ENCODE measurements at regions not wholly inside any gene's neighbourhood (a gene's known extent, or its start where the extent isn't known, plus 50 kb on each side); places are given as distances from the start of the nearest gene placed in this dataset.
A peak's percentile ranks its signal among the peaks of the same experiment; 100 is the strongest.

DNA sequence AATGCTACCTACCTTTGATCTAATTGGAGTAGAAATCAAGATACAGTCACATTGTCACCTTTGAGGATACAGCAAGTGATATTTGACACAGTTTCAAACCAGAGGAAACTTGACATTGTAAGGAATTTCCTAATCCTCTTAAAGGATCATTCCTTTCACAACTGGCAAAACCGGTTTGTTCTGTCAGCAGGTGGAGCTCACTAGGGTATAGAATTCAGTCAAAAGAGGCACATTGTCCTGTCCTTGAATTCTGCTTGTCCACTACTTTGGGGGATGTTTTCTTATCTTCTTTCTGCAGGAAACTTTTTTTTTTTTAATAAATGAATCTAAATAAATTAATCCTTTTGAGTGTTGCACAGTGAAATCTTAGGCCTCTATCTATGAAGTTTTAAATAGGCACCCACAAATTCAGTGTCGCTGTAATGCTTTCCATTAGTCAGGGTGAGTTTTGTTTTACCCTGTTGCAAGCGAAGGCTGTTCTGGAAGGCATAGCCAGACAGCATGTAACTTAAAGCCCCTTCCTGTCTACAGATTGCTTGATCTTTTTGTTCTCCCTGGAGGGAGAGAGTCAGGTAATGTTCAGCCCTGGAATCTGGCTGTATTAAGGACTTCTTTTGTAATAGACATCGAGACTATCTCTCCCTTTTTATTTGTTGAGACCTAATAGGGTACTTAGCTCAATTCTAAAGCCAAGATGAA is 285.0 kb upstream of the RGS6 start:
- Histone ChIP-seq H3K4me3 (ENCODE audit: low read length in 3 of 3) (no peak overlapping the region), H3K9me3 (ENCODE audit: control insufficient read depth in 2 of 3, insufficient read depth in 1 of 3, low read length in 3 of 3) (peaks cover 0 to 4% (median 3%) of the 10 kb centered on the region in 3 donors), H3K4me1 (ENCODE audit: control insufficient read depth in 2 of 3, insufficient read depth in 2 of 3, low read depth in 1 of 3, low read length in 3 of 3) (peaks cover 0 to 2% (median 0%) of the 10 kb centered on the region in 3 donors), H3K27ac (ENCODE audit: low read depth in 2 of 2, low read length in 2 of 2) (peak overlapping the region; percentile 23 to 43), H3K36me3 (ENCODE audit: control insufficient read depth in 2 of 3, insufficient read depth in 3 of 3, low read length in 3 of 3) (no peaks in the 10 kb centered on the region), H3K9ac (ENCODE audit: low read length in 3 of 3) (no peak overlapping the region), H3K27me3 (ENCODE audit: control insufficient read depth, insufficient read depth, low read length) (no peaks in the 10 kb centered on the region)
- intact Hi-C loops (cut with DNase I): no loop called here
- FAIRE-seq (no peak), DNase-seq (peak in 3 of 5 donors; percentile 24 to 78 (median 77))
- TF ChIP-seq, protein P1, sequence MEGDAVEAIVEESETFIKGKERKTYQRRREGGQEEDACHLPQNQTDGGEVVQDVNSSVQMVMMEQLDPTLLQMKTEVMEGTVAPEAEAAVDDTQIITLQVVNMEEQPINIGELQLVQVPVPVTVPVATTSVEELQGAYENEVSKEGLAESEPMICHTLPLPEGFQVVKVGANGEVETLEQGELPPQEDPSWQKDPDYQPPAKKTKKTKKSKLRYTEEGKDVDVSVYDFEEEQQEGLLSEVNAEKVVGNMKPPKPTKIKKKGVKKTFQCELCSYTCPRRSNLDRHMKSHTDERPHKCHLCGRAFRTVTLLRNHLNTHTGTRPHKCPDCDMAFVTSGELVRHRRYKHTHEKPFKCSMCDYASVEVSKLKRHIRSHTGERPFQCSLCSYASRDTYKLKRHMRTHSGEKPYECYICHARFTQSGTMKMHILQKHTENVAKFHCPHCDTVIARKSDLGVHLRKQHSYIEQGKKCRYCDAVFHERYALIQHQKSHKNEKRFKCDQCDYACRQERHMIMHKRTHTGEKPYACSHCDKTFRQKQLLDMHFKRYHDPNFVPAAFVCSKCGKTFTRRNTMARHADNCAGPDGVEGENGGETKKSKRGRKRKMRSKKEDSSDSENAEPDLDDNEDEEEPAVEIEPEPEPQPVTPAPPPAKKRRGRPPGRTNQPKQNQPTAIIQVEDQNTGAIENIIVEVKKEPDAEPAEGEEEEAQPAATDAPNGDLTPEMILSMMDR (IDR thresholded peaks at IDR 0.05; ENCODE audit: borderline replicate concordance, extremely low read depth, insufficient read depth): no peak

DNA sequence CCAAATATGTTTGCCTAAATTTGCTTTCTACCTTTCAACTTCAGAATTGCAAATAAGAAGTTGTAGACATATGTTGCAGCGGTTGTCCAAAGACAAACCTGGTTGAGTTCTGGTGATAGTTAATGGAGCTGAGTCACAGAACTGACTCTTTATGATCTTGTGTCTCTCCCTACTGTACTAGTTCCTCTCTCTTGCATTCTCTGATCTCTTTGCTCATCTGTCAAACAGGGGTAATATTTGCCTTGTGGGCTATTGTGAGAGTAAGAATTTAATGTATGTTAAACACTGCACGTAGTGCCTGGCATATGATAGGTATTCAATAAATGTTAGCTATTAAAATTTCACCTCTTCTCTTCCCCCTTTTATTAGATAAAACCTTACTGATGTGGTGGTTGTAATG is 283.5 kb upstream of the RGS6 start:
- TF ChIP-seq, protein P1 (IDR thresholded peaks at IDR 0.05; ENCODE audit: borderline replicate concordance, extremely low read depth, insufficient read depth): no peak
- FAIRE-seq: no peak
- peaks cover 0 to 2% (median 0%) of the 10 kb centered on the region in 3 donors for H3K4me1 ChIP-seq (ENCODE audit: control insufficient read depth in 2 of 3, insufficient read depth in 2 of 3, low read depth in 1 of 3, low read length in 3 of 3)
- H3K9ac ChIP-seq (ENCODE audit: low read length in 3 of 3): no peak overlapping the region
- H3K27ac ChIP-seq (ENCODE audit: low read depth in 2 of 2, low read length in 2 of 2): no peak overlapping the region
- no peak overlapping the region for H3K4me3 ChIP-seq (ENCODE audit: low read length in 3 of 3)
- DNase-seq: no peak
- intact Hi-C loops (cut with DNase I): no loop called here
- no peaks in the 10 kb centered on the region for H3K27me3 ChIP-seq (ENCODE audit: control insufficient read depth, insufficient read depth, low read length)
- H3K9me3 ChIP-seq (ENCODE audit: control insufficient read depth in 2 of 3, insufficient read depth in 1 of 3, low read length in 3 of 3): peaks cover 0 to 12% (median 3%) of the 10 kb centered on the region in 3 donors
- H3K36me3 ChIP-seq (ENCODE audit: control insufficient read depth in 2 of 3, insufficient read depth in 3 of 3, low read length in 3 of 3): no peaks in the 10 kb centered on the region

DNA sequence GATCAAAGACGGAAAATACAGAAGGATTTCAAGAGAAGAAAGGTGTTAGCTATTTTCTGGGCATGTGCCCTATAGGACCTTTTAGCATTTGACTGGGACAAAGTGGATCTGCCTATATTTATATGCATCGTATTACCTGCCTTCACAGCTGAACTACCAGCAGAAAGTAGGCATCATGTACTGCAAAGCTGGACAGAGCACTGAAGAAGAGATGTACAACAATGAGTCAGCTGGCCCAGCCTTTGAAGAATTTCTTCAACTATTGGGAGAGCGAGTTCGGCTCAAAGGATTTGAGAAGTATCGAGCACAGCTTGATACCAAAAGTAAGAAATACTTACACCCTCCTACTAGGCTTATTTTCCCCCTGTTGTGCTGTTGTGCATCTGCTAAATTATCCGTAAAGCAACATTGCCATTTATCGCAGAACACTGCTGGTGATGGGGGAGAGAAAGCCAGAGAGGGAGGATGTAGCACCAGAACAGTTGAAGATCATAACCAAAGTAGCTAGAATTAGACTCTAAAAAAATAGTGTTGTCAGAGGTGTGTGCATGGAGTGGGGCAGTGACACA is 282.0 kb upstream of the RGS6 start:
- Histone ChIP-seq H3K36me3 (ENCODE audit: control insufficient read depth in 2 of 3, insufficient read depth in 3 of 3, low read length in 3 of 3) (no peaks in the 10 kb centered on the region), H3K27me3 (ENCODE audit: control insufficient read depth, insufficient read depth, low read length) (no peaks in the 10 kb centered on the region), H3K9me3 (ENCODE audit: control insufficient read depth in 2 of 3, insufficient read depth in 1 of 3, low read length in 3 of 3) (peaks cover 0 to 12% (median 3%) of the 10 kb centered on the region in 3 donors), H3K9ac (ENCODE audit: low read length in 3 of 3) (no peak overlapping the region), H3K4me1 (ENCODE audit: control insufficient read depth in 2 of 3, insufficient read depth in 2 of 3, low read depth in 1 of 3, low read length in 3 of 3) (peaks cover 0 to 2% (median 0%) of the 10 kb centered on the region in 3 donors), H3K27ac (ENCODE audit: low read depth in 2 of 2, low read length in 2 of 2) (no peak overlapping the region), H3K4me3 (ENCODE audit: low read length in 3 of 3) (no peak overlapping the region)
- intact Hi-C loops (cut with DNase I): no loop called here
- TF ChIP-seq, protein P1 (IDR thresholded peaks at IDR 0.05; ENCODE audit: borderline replicate concordance, extremely low read depth, insufficient read depth): no peak
- FAIRE-seq (no peak), DNase-seq (no peak)

Data from kidney (tissue), 13 donors.